GM12874 (cell line): ENCODE measurements at regions not wholly inside any gene's neighbourhood (a gene's known extent, or its start where the extent isn't known, plus 50 kb on each side); places are given as distances from the start of the nearest gene placed in this dataset.

Experiments used
- TF ChIP-seq, protein P1 (sequence below): IDR thresholded peaks from 2 replicates; pipeline ENCODE4 v1.5.1; 2011; ENCODE audit warnings: low read depth, mild to moderate bottlenecking, control low read depth, low read length, moderate library complexity; ENCODE audit not compliant: insufficient read depth

- TF ChIP-seq, protein P1, sequence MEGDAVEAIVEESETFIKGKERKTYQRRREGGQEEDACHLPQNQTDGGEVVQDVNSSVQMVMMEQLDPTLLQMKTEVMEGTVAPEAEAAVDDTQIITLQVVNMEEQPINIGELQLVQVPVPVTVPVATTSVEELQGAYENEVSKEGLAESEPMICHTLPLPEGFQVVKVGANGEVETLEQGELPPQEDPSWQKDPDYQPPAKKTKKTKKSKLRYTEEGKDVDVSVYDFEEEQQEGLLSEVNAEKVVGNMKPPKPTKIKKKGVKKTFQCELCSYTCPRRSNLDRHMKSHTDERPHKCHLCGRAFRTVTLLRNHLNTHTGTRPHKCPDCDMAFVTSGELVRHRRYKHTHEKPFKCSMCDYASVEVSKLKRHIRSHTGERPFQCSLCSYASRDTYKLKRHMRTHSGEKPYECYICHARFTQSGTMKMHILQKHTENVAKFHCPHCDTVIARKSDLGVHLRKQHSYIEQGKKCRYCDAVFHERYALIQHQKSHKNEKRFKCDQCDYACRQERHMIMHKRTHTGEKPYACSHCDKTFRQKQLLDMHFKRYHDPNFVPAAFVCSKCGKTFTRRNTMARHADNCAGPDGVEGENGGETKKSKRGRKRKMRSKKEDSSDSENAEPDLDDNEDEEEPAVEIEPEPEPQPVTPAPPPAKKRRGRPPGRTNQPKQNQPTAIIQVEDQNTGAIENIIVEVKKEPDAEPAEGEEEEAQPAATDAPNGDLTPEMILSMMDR: no peak
Observed at GRCh38 chr5:96080557-96080956, 118.9 kb upstream of the ELL2 start.

- TF ChIP-seq, protein P1: no peak
Observed at GRCh38 chr5:96079962-96080361, 118.3 kb upstream of the ELL2 start.

GRCh38 chr5:96079075-96079474, 117.4 kb upstream of the ELL2 start:
- TF ChIP-seq, protein P1: no peak

GRCh38 chr5:96076451-96076850, 114.8 kb upstream of the ELL2 start:
- TF ChIP-seq, protein P1: no peak

DNA sequence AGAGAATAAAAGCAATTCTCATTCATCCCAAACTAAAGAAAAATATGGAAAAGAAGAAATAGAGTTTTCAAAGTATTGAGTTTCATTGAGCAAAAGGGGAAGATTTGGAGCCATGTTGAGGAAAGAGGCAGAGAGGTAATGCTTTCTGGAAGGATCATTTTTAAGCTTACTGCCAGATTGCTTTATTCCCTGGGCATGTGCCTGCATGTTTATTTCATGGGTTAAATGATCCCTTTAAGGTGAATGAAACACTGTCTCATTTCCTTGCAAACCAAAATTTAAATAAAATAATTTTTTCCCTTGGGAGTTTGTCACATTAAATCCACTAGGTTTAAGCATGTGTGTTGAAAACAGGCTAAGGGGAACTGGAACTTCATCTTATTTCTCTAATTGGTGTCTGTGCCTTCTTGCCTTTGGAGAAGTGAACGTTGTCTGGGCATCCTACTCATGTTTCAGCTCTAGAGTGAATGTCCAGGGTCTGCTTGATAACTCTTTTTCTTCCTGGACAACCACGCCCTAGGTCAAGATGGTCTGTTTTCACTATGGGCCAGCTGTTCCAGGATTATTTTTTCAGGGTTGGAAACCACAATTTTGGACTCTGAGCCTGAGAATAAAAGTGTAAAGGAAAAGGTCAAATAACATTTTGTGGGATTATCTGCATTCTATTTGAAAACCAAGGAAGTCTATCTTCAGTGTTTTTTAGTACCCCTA, 114.1 kb upstream of the ELL2 start:
- TF ChIP-seq, protein P1: no peak

DNA sequence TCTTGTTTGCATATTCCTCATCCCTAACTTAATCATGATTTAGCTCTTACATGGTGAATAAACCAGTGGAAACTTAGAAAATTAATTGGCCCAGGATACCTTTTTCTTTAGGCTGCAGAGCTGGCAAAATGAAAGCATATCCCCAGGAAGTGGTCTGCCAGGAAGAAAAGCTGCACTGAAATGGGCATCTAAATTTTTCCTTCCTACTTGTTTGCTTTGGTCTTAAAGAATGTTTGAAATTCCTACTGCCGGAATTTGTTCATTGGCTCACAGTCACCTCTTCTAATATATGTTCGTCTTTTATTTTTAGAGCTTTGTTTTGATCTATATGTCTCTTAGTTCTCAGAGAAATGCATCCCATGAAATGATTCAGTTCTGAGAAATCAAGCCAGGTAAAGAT, 113.2 kb upstream of the ELL2 start:
- TF ChIP-seq, protein P1: no peak

- TF ChIP-seq, protein P1: no peak
Observed at GRCh38 chr5:96074460-96074859, 112.8 kb upstream of the ELL2 start.
